ENCODE measurements at regions not wholly inside any gene's neighbourhood (a gene's known extent, or its start where the extent isn't known, plus 50 kb on each side); places are given as distances from the start of the nearest gene placed in this dataset.

DNA sequence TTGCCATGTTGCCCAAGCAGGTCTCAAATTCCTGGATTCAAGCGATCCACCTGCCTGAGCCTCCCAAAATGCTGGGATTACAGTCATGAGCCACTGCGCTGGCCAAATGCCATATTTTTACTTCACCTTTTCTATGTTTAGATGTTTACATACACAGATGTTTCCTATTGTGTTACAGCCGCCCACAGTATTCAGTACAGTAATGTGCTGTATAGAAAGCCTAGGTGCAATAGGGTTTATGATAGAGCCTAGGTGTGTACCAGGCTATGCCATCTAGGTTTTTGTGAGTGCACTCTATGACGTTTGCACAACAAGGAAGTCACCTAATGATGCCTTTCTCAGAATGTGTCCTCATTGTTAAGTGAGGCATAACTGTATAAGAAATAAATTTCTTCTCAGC is 153.4 kb downstream of the CHRM3 start:
- DNase-seq = no peak

DNA sequence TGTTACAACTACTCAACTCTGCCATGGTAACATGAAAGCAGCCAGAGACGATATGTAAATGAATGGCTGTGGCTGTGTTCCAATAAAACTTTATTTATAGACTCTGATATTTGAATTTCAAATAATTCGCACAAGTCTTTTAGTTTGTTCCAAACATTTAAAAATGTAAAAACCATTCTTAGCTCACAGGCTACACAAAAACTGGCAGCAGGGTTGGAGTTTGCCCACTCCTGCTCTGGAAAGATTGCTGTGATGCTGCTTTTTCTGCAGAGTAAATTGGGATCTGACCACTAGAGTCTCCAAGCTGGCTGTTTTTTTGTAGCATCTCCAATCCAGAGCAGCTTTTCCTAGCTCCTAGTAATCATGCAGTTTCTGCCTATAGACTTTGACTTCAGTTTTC is 157.5 kb downstream of the CHRM3 start:
- no peak for DNase-seq

DNA sequence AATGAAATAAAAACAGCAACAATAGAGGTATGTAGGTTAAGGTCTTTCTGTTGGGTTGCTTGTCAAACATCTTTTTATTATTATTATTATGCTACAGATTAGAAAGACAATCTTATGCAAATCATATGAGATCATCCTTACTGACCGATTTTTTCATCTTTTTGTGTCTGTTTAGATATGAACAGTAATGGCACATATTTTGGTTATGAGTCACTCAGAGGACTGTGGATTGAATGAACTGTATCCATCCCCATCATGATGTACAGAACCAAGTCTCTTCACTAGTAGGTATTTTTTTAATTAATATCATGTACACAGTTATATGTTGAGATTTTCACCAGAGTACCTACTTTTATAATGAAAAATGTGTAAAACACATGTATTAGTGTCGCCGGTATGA is 159.1 kb downstream of the CHRM3 start:
- no peak for DNase-seq

DNA sequence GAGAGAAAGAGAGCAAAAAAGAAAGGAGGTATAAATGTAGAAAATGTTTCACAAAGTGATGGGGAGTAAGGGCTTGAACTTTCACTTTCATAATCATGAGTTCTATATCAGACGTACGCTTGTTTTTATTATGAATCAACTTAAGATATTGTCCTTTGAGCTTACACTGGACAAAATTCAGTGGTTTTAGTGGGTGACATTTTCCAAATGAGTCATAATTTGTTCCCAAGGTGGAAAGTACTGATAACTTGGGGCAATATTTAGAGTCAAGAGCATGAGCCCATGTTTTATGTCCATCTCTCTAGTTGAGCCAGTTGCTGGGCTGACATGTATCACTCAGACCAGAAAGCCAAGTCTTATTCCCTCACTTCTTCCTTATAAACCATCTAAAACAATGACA is 161.6 kb downstream of the CHRM3 start:
- DNase-seq = no peak

DNA sequence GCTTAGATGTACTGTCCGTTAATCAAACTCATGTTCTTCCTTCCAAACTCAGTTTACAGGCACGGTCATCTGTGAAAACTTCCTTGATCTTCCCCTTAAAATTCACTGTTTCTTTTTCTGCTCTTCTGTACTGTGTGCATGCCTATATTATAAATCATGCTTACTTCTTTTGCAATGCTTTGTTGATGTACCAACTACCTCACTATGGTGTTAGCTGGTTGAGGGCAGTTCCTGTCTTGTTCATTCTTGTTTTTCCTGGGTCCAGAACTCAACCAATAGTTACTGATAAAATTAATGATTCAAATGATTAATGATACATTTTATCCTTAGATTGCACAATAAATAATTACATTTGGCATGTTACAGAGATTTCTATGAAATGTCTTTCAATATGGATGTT is 163.8 kb downstream of the CHRM3 start:
- DNase-seq = no peak

DNA sequence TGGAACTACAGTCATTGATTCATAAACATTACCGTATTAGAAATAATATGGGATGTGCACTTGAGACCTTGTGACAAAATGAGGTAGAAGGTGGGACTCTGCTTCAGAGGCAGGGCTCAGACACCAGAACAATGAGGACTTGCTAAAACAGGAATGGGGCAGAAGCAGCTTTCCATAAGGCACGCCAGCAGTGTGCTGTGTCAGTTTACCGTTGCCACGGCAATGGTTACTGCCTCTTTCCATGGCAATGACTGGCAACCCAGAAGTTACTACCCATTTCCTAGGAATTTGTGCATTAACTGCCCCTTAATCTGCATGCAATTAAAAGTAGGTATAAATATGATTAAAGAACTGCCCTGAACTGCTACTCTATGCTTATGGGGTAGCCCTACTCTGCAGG is 169.0 kb downstream of the CHRM3 start:
- no peak for DNase-seq

DNA sequence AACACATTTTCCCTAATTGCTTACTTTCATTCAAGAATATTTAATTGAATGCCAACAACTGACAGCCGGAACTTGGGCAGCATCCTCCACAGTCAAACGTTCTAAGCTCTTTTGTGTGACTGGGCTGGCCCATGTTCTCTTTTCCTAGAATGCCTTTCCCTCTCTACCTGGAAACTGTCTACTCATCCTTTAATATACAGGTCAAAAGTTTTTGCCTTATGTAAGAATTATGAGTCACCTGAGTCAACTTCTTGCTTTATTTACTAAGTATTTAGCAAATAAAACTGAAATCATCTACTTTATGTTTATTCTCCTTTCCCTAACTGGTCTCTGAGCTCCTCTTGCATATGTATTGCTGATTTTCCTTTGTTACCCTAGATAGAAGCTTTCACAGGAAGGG is 172.2 kb downstream of the CHRM3 start:
- no peak for DNase-seq

DNA sequence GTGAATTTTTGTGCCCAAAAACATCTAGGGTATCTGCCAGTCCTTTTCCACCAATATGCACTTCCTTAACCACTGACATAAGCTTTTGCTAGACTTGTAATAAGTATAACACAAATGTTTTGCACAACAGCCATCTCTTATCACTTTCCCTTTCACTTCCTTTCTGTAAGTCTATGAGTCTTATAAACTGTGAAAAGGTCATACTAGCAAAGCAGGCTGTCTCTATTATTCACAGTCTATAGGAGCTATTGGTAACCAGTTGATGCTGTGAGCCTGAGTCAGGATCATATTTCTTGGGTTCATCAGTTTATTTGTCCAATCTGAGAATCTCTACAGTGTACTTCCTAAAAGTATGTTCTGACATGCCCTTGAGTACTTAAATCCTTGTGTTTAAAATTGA is 172.6 kb downstream of the CHRM3 start:
- DNase-seq = no peak

DNA sequence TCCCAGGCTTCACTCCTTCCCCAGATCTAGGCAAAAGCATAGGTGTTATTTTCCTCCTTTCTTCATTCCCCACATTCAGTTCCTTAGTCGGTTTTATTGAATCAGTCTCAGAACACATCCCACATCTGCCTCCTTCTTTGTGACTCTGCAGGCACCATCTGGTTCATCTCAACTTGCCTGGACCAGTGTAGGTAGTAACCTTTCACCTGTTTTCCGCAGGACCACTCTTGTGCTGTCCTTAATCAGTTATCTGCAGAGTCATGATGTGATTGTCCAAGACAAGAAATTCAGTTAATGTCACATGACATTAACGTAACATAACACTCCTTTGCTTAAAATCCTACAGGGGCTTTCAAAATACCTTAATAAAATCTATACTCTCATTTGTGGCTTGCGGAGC is 174.6 kb downstream of the CHRM3 start:
- no peak for DNase-seq

DNA sequence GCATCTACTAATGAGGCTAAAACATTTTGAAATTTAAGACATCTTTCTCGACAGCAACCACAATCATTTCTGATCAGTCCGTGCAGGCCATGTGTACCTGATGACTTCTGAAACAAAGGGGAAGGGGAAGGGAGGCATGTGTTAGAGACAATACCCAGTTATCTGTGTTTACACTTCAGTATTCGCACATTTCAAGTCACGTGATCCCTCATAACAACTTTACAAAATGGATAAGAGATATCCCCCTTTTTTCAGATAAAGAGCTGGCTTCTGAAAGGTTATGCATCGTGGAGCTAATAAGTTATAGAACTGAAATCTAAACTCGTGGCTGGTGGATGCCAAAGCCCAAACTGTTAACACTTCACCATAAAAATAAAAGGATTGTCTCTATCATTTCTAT is 175.7 kb downstream of the CHRM3 start:
- DNase-seq = no peak

DNA sequence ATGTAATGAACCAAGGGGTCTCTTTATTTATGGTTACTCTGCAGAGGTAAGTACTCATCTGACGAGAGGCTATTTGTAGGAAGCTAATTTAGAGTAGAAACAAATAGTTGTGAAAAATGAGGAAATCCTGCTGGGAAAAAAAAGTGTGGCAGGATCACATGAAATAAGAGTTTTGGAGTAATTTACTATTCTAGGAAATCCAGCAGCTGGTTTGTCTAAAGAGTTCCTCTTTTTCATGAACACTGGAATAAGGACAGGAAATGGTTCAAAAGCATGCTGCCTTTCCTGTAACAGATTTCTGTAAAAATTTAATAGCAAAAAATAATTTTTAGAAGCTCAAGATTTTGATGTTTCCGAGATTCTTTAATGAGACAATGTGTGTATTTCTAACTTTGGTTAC is 177.3 kb downstream of the CHRM3 start:
- DNase-seq = no peak

DNA sequence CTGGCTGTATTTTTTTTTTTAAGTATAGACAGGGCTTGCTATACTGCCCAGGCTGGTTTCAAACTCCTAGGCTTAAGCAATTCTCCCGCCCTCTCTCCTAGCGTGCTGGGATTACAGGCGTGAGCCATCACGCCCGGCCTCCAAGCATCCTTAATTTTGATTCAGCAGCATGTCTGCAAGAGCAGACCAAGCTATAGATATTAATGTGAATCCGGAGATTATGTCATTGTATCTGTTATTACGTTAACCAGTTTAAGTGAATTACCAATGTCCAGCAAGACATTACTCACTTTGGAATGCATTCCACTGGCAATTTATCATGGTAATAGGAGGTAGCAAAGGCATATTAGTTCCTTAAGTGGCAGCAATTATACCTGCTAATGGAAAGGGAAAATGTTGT is 179.7 kb downstream of the CHRM3 start:
- no peak for DNase-seq

DNA sequence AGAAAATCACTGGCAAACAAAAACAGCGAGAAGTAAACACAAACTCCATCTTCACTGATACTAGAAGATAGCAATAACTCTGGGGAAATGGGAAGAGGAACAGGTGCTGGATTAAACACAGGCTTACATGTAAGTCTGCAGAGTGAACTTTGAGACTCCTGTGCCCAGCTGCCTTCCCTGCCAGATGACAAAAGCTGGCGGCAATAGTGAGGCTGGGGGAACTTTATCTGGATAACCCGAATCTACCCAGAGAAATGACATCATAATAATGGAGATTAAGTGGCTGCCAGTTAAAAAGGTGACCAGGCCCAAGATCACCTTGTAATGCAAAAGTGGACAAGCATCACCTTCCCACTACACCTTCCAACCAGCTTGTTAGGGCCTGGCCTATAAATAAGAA is 184.5 kb downstream of the CHRM3 start:
- no peak for DNase-seq

DNA sequence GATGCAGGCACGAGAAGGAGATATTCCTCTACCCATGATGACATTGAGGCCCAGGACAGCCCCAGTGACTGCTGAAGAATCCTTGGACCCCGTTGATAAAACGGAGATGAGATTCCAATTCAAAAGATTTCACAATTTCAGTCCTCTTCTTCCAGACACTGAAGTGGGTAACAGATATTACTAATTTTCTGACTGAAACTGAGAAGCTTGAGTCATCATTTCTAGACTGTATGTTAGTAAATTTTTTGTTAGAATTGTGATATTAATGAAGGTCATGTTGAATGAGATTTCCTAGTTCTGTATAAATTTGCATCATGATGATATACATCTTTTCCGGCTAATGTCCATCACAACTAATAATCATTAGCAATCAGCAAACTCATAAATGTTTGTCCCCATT is 185.8 kb downstream of the CHRM3 start:
- DNase-seq = no peak

DNA sequence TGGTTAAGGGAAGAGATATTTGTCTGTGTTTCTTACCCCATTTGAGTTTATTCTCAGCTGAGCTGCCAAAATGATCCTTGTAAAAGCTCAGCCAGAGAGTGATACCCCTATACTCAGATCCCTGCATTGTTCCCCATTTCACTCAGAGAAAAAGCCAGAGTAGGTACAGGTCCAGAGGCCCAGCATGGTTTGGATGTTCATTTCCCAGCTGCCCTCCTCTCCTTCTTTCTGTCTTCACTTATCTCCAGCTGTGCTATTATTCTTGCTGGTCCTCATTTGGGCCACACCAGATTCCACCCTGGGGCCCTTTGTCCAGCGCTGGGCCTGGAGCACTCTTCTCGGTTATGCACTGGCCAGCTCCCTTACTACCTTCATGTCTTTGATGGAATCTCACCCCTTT is 187.7 kb downstream of the CHRM3 start:
- no peak for DNase-seq

DNA sequence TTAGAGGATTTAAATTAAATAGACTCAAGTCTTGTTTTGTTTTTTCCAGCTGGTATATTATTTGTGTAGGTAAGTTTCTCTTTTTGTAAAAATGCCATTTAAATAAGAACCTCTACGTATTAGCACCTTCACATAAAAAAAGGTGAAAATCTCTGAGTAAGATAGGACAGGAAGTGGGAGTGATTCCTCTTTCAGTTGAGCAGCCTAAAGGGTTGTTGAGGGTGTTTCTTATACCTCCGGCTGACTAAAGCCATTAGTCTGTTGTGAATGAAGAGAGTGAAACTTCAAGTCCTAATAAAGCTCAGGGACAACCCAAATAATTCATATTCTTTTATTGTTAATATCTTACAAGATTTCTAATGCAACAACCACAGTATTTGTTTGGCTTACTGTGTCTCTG is 188.7 kb downstream of the CHRM3 start:
- DNase-seq = no peak

DNA sequence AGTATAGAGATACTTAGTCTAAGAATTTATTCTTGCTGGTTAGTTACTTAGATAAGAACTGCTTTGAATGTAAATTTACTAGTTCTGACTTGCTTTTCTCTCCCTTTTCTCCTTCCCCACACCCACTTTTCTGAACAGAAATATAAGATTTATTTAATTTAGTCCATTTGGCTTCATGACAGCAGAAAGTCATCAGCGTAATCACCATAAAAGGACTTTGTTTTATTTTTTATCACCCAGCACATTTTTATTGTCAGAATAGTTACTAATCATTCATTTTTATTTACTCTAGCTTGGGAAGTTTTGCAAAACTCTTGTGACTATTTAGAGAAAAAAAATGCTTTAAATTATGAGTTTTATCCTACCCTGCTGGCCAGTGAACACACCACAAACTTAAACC is 197.2 kb downstream of the CHRM3 start:
- no peak for DNase-seq

DNA sequence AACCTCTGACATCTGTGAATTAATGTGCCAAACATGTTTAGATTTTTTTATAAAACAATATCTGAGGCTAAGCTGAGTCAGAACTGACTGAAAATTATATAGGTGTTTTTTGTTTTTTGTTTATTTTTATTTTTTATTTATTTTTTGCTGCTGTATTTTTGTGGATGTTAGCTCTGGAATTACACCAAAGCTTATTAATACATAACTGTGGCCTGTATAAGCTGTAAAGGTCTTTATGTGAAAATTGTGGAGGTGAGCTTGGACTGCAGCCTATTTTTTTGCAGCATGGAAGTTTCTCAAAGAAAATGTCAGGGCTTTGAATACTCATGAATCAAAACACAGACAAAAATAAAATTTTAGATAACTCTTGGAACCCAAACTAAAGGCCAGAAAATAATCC is 199.8 kb downstream of the CHRM3 start:
- DNase-seq = no peak

DNA sequence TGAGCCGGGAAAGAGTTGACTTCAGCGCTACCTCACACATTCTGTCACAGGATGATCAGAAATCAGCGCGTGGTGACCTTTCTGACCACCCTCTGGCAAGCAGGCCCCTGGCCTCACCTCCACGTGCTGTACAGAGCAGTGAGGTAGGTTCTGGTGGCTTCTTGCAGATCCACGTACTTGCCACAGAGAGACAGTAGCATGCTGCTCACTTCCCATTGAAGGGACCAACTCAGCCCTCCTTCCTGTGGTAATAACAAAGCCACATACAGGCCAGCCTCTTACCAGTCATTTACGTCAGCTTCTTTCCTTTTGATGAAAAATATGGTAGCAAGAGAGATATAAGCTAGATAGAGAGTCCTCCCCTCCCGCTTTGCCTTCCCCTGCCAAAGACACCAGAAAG is 200.7 kb downstream of the CHRM3 start:
- DNase-seq = no peak

DNA sequence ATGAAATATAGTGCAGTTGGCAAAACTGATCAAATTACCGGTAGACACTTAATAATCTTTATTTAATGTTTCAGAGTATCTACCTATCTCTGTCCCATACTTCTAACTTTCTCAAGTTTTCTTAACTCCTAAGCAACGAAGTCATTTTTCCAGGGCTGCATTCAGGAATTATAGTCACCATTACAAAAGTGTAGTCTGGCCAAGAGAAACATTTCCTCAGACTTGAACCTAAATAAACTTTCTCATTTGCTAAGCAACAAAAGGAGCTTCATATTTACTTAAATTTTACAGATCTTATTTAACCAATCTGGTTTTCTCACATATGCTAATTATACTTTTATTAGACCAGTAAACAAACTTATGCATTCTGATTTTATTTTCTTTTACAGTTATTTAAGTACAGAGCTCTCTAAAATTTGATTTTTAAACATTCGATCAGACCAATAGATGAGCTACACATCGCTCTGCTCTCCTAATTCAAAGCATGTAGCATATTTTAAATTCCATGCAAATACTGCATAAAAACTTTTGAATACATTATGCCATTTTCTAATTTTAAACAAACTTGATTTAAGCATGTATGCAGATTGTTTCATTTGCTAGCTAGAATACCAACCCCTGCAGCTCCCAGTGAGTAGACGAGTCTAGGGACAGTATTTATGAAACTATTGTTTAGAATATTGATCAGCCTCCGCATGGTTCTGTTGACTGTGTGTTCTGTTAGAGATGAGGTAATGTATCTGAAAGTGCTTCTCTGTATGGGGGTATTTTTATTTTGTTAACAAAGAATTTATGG is 201.4 kb downstream of the CHRM3 start:
- DNase-seq = no peak

DNA sequence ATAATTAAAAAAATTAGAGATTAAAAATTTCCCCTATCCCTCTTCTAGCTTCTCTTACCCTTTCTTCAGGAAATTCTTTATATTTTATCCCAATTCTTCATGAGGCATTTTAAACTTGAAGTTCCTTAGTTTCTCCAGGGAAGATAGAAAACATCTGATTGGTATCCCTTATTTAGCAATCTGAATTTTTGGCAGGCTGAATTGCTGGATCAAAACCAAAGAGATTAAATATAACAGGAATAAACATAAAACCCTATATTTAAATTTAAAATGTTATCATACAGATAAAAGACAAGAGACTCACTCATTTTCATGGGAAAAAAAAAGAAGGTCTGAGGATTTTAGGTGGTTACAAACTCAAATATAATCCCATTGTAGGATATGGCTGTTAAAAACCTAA is 204.2 kb downstream of the CHRM3 start:
- no peak for DNase-seq

DNA sequence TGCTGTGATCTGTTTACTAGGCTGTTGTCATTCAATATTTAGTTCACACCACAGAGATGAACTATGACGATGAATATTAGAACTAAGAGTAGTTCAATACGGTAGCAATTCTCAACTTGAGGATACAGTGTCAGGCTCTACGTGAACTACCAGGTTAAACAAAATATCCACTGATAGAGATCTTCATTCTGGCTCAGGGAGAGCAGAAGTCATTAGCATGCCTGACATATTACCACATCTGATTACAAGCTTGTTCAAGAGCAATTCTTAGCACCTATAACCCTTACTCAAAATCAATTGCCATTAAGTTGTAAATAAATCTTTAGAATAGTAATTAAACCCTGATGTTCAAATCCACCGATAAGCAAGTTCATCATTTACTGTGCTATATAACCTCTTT is 207.2 kb downstream of the CHRM3 start:
- DNase-seq = no peak

DNA sequence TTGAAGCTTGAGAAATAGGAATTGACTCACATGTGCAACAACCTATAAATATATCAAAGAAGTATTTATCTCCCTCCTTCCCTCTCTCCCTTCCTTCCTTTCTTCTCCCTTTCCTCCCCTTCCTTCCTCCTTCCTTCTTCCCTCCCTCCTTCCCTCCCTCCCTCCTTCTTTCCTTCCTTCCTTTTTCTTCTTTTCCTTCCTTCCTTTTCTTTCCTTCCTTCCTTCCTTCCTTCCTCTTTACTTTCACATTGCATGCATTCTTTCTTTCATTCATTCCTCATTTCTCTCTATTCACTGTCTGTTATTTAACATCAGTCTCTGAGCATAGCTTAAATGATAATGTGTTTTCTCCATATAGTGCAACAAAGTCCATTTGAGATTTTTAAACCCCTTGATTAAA is 214.2 kb downstream of the CHRM3 start:
- no peak for DNase-seq

DNA sequence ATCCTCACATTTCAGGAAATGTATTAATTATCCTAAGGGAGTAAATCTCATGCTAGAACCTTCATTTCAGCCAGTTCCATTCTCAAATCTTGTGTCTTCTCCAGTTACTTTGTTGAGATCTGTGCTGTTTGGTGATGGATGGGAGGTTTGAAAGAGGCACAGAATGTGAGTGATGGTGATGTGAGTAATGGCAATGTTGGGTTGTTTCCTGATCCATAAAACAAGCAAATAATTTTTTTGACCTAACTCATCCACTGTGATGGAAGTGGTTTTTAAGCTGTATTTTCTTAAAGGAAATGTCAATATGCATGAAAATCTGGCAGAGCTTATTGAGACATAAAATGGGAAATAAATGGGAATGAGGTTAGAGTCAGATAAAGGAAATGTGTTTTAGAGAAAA is 214.7 kb downstream of the CHRM3 start:
- no peak for DNase-seq

DNA sequence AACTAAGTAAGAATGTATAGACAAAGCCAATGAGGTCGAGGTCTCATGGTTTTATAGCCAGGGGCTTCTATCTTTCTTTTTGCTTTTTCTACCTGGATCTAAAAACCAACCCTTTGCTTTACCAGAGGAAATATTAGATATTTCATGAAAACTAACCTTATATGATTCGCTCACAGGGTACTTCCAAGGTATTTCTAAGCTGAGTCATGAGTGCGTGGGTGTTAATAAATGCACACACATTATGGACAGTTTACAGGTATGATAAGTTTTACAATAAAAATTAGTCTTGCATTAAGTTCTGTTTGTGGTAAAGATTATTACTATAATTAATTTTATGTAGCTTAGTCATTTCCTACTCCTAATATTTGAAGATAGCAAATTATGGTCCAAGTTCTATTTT is 217.2 kb downstream of the CHRM3 start:
- DNase-seq = no peak

Measured in stimulated activated naive CD4-positive, alpha-beta T cell treated with Interleukin-2 at 50 U/mL for 16 hours (primary cell).